Fibroblast of villous mesenchyme (primary cell): ENCODE measurements at regions not wholly inside any gene's neighbourhood (a gene's known extent, or its start where the extent isn't known, plus 50 kb on each side); places are given as distances from the start of the nearest gene placed in this dataset. TPM values are rescaled to one million over a fixed set of nuclear protein-coding genes. Genes with fewer than 3 reads are reported as not detected.

ENCODE experiments used
- DNase-seq: peaks from one replicate; pipeline ENCODE4 v3.0.0-alpha.2; 2010; ENCODE audit warnings: low read depth
- H3K4me3 ChIP-seq: 2 replicates; pipeline ENCODE4 v1.5.1; 2011; ENCODE audit warnings: low read depth, mild to moderate bottlenecking, low read length
- CTCF ChIP-seq: IDR thresholded peaks from 2 replicates; pipeline ENCODE4 v1.5.1; 2012; ENCODE audit warnings: low read depth, mild to moderate bottlenecking, low read length; ENCODE audit not compliant: insufficient read depth
- small RNA-seq: library from RNA; depleted of rRNA; stranded (forward); fragments of <200 nt; gene quantifications from one replicate; pipeline ENCODE3, GENCODE V24; 2012

GRCh38 chr13:26813980-26814348 is 53.4 kb upstream of the GPR12 start:
- no peak overlapping the region for H3K4me3 ChIP-seq
- TF ChIP-seq CTCF: no peak
- DNase-seq: no peak

- H3K4me3 ChIP-seq: no peak overlapping the region
- DNase-seq: no peak
- TF ChIP-seq CTCF: no peak
Measured at GRCh38 chr13:26813321-26813979, 52.9 kb upstream of the GPR12 start.

GRCh38 chr13:26811581-26811980 is 51.0 kb upstream of the GPR12 start:
- H3K4me3 ChIP-seq: no peak overlapping the region
- no peak for TF ChIP-seq CTCF
- no peak for DNase-seq

Small RNA genes in the stretch of these regions (small RNA-seq; reads per million reads assigned to genes)
- gene RPS21P8: not detected
